Neuron (in vitro differentiated cells): ENCODE measurements at regions not wholly inside any gene's neighbourhood (a gene's known extent, or its start where the extent isn't known, plus 50 kb on each side); places are given as distances from the start of the nearest gene placed in this dataset.
"Not testable (repeated sequence)": the region's sequence is repeated elsewhere in the genome, so short reads cannot be mapped to it uniquely, and the experiment has no call there.

Experiments used
- H2AFZ ChIP-seq: one replicate; pipeline ENCODE4 v1.6.1; 2013; ENCODE audit warnings: low read depth, mild to moderate bottlenecking, inconsistent platforms, low read length, moderate library complexity
- H3K27me3 ChIP-seq: one replicate; pipeline ENCODE4 v1.6.1; 2013; ENCODE audit warnings: low read length; ENCODE audit not compliant: insufficient read depth
- H3K36me3 ChIP-seq: one replicate; pipeline ENCODE4 v1.6.1; 2013; ENCODE audit warnings: low read length; ENCODE audit not compliant: insufficient read depth
- H3K4me1 ChIP-seq: one replicate; pipeline ENCODE4 v1.6.1; 2013; ENCODE audit warnings: low read length; ENCODE audit not compliant: insufficient read depth
- H3K4me3 ChIP-seq: 2 replicates; pipeline ENCODE4 v1.5.1; 2013; ENCODE audit warnings: mild to moderate bottlenecking, low read length, moderate library complexity
- H3K9me3 ChIP-seq: one replicate; pipeline ENCODE4 v1.6.1; 2013; ENCODE audit warnings: low read length

GRCh38 chr20:41714030-41714429, 95.9 kb upstream of the CHD6 start:
- Histone ChIP-seq H3K4me1 (no peaks in the 10 kb centered on the region), H3K27me3 (no peaks in the 10 kb centered on the region), H2AFZ (no peak overlapping the region), H3K9me3 (no peaks in the 10 kb centered on the region), H3K36me3 (no peaks in the 10 kb centered on the region), H3K4me3 (no peak overlapping the region)

- Histone ChIP-seq H3K9me3 (no peaks in the 10 kb centered on the region), H3K4me3 (no peak overlapping the region), H3K36me3 (no peaks in the 10 kb centered on the region), H3K4me1 (no peaks in the 10 kb centered on the region), H2AFZ (no peak overlapping the region), H3K27me3 (no peaks in the 10 kb centered on the region)
Measured at GRCh38 chr20:41704896-41705295, 86.7 kb upstream of the CHD6 start.

GRCh38 chr20:41702647-41703046, 84.5 kb upstream of the CHD6 start:
- Histone ChIP-seq H3K27me3 (no peaks in the 10 kb centered on the region), H3K4me3 (no peak overlapping the region), H2AFZ (no peak overlapping the region), H3K9me3 (no peaks in the 10 kb centered on the region), H3K36me3 (no peaks in the 10 kb centered on the region), H3K4me1 (no peaks in the 10 kb centered on the region)

- Histone ChIP-seq H3K9me3 (no peaks in the 10 kb centered on the region), H3K36me3 (no peaks in the 10 kb centered on the region), H3K4me3 (no peak overlapping the region), H3K4me1 (no peaks in the 10 kb centered on the region), H2AFZ (no peak overlapping the region), H3K27me3 (no peaks in the 10 kb centered on the region)
Measured at GRCh38 chr20:41701588-41702348, 83.6 kb upstream of the CHD6 start.

GRCh38 chr20:41699673-41700072, 81.5 kb upstream of the CHD6 start:
- not testable (repeated sequence) for H3K27me3 ChIP-seq, H3K36me3 ChIP-seq, H3K4me1 ChIP-seq, H3K9me3 ChIP-seq, H2AFZ ChIP-seq, H3K4me3 ChIP-seq

GRCh38 chr20:41697861-41698559, 79.8 kb upstream of the CHD6 start:
- Histone ChIP-seq H2AFZ (no peak overlapping the region), H3K4me1 (no peaks in the 10 kb centered on the region), H3K36me3 (no peaks in the 10 kb centered on the region), H3K27me3 (no peaks in the 10 kb centered on the region), H3K4me3 (no peak overlapping the region), H3K9me3 (no peaks in the 10 kb centered on the region)

GRCh38 chr20:41696428-41696827, 78.3 kb upstream of the CHD6 start:
- H3K9me3 ChIP-seq = no peaks in the 10 kb centered on the region
- no peak overlapping the region for H3K4me3 ChIP-seq
- no peak overlapping the region for H2AFZ ChIP-seq
- peaks cover 3% of the 10 kb centered on the region for H3K4me1 ChIP-seq
- no peaks in the 10 kb centered on the region for H3K27me3 ChIP-seq
- H3K36me3 ChIP-seq = no peaks in the 10 kb centered on the region

GRCh38 chr20:41694796-41695195, 76.6 kb upstream of the CHD6 start:
- Histone ChIP-seq H3K9me3 (no peaks in the 10 kb centered on the region), H3K27me3 (no peaks in the 10 kb centered on the region), H2AFZ (no peak overlapping the region), H3K4me3 (no peak overlapping the region), H3K36me3 (no peaks in the 10 kb centered on the region), H3K4me1 (peaks cover 3% of the 10 kb centered on the region)

- H3K4me3 ChIP-seq = peak overlapping the region; percentile 63
- H3K36me3 ChIP-seq = no peaks in the 10 kb centered on the region
- H2AFZ ChIP-seq = peak overlapping the region; percentile 99
- H3K9me3 ChIP-seq = no peaks in the 10 kb centered on the region
- H3K27me3 ChIP-seq = no peaks in the 10 kb centered on the region
- peaks cover 3% of the 10 kb centered on the region for H3K4me1 ChIP-seq
Measured at GRCh38 chr20:41693136-41693979, 75.2 kb upstream of the CHD6 start.

GRCh38 chr20:41692479-41693135, 74.4 kb upstream of the CHD6 start:
- H3K4me1 ChIP-seq = peaks cover 3% of the 10 kb centered on the region
- no peaks in the 10 kb centered on the region for H3K27me3 ChIP-seq
- peak overlapping the region; percentile 63 for H3K4me3 ChIP-seq
- peak overlapping the region; percentile 99 for H2AFZ ChIP-seq
- no peaks in the 10 kb centered on the region for H3K36me3 ChIP-seq
- no peaks in the 10 kb centered on the region for H3K9me3 ChIP-seq

- H3K27me3 ChIP-seq = no peaks in the 10 kb centered on the region
- H2AFZ ChIP-seq = no peak overlapping the region
- no peak overlapping the region for H3K4me3 ChIP-seq
- H3K36me3 ChIP-seq = no peaks in the 10 kb centered on the region
- H3K4me1 ChIP-seq = peaks cover 3% of the 10 kb centered on the region
- H3K9me3 ChIP-seq = no peaks in the 10 kb centered on the region
Measured at GRCh38 chr20:41691443-41691842, 73.3 kb upstream of the CHD6 start.

- Histone ChIP-seq H3K4me1 (peaks cover 3% of the 10 kb centered on the region), H2AFZ (no peak overlapping the region), H3K4me3 (no peak overlapping the region), H3K9me3 (no peaks in the 10 kb centered on the region), H3K36me3 (no peaks in the 10 kb centered on the region), H3K27me3 (no peaks in the 10 kb centered on the region)
Measured at GRCh38 chr20:41690702-41691101, 72.5 kb upstream of the CHD6 start.

GRCh38 chr20:41686961-41687360, 68.8 kb upstream of the CHD6 start:
- H2AFZ ChIP-seq = no peak overlapping the region
- no peaks in the 10 kb centered on the region for H3K27me3 ChIP-seq
- H3K4me3 ChIP-seq = no peak overlapping the region
- no peaks in the 10 kb centered on the region for H3K9me3 ChIP-seq
- H3K36me3 ChIP-seq = no peaks in the 10 kb centered on the region
- H3K4me1 ChIP-seq = no peaks in the 10 kb centered on the region
